ENCODE measurements at regions not wholly inside any gene's neighbourhood (a gene's known extent, or its start where the extent isn't known, plus 50 kb on each side); places are given as distances from the start of the nearest gene placed in this dataset.

DNA sequence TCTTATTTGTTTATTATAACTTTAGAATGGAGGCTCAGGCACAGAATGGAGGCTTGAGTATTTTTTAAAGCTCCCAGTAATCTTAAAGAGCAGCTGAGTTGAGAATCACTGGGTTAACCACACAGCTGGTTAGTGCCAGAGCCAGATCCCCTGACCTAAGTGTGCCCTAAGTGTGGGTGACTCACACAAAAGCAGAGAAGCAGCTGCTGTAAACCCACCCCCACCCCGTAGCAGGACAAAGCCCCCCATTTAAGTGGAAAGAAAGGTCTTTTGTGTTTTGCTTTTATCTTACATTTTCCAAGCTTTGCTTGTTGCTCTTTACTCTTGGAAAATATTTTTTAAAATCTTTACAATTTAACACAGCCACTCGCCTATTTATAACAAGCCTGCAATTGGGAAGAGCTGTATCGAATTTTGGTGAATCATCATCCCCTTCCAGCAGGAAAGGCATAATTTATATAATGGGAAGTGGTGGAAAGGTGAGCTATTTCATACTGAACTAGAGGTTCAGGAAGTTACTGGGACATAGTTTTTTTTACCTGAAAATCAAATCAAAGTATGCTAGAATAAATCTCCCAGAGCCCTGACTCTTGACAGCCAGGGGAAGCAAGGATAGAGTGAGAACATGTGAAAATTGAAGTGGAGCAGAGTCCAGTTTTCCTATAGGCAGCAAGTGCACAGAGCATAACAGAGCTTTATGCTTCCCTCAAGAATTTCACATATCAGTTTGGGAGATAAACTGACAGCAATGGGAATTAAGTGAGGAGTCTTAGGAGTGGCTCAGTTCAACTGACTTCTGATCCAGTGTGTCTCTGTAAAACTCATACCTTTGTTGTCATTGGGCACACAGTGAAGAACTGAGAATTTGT lies 405.7 kb downstream of the AASDHPPT start:
- DNase-seq (ENCODE audit: low read depth in 6 of 9, low spot score in 9 of 9) = no peak
- WGBS = 57% methylated on average over 3 of the region's 3 CpGs

DNA sequence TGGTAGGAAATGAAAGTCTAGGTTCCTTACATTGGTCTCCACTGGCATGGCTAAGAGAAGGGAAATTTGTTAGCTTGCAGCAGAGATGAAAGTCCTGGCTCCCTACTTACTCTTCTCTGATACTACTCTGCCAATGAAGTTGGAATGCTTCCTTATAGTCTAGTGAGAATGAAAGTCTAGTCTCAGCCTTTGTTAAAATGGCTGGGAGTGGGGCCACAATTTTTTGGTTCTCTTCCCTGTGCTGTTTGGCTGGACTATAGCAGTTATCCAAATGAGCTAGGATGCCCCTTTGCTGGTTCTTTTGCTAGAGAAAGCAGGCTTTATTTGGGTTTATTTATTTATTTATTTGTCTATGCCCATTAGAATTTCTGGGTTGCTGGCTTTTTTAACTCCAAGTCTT lies 414.3 kb downstream of the AASDHPPT start:
- DNase-seq (ENCODE audit: low read depth in 6 of 9, low spot score in 9 of 9) = no peak
- Histone ChIP-seq H3K27me3 (ENCODE audit: control insufficient read depth in 2 of 2, insufficient read depth in 1 of 2, low read length in 1 of 2) (no peaks in the 10 kb centered on the region), H3K36me3 (ENCODE audit: control insufficient read depth in 2 of 2, insufficient read depth in 2 of 2, low read length in 1 of 2) (no peaks in the 10 kb centered on the region), H3K4me1 (ENCODE audit: control insufficient read depth in 2 of 2, insufficient read depth in 2 of 2, low read length in 2 of 2) (no peaks in the 10 kb centered on the region), H3K9me3 (ENCODE audit: control insufficient read depth in 2 of 2, insufficient read depth in 1 of 2, low read length in 1 of 2) (no peaks in the 10 kb centered on the region), H3K4me3 (ENCODE audit: low read length in 2 of 2) (no peak overlapping the region), H3K27ac (ENCODE audit: low read depth in 1 of 2, low read length in 1 of 2) (no peak overlapping the region)

More for the DNA sequence above, 405.7 kb downstream of the AASDHPPT start:
- Histone ChIP-seq H3K4me3 (ENCODE audit: low read length in 2 of 2) (no peak overlapping the region), H3K36me3 (ENCODE audit: control insufficient read depth in 2 of 2, insufficient read depth in 2 of 2, low read length in 1 of 2) (no peaks in the 10 kb centered on the region), H3K9me3 (ENCODE audit: control insufficient read depth in 2 of 2, insufficient read depth in 1 of 2, low read length in 1 of 2) (no peaks in the 10 kb centered on the region), H3K4me1 (ENCODE audit: control insufficient read depth in 2 of 2, insufficient read depth in 2 of 2, low read length in 2 of 2) (no peaks in the 10 kb centered on the region), H3K27ac (ENCODE audit: low read depth in 1 of 2, low read length in 1 of 2) (no peak overlapping the region), H3K27me3 (ENCODE audit: control insufficient read depth in 2 of 2, insufficient read depth in 1 of 2, low read length in 1 of 2) (no peaks in the 10 kb centered on the region)

DNA sequence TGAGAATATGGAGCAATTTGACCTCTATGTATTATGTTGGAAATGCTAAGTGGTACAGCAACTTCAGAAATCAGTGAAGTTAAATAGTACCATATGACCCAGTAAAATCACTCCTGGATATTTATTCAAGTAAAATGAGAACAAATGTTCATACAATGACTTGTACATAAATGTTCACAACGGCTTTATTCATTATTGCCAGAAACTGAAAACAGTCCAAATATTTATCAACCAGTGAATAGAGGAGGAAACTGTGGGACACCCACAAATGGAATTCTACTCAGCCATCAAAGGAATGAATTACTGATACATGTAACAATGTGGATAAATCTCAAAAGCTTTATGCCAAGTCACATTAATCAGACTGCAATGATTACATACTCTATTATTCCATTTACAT lies 416.3 kb downstream of the AASDHPPT start:
- 91% methylated on average over 1 of the region's 1 CpG for WGBS
- DNase-seq (ENCODE audit: low read depth in 6 of 9, low spot score in 9 of 9) = no peak
- H3K27ac ChIP-seq (ENCODE audit: low read depth in 1 of 2, low read length in 1 of 2) = no peak overlapping the region
- no peaks in the 10 kb centered on the region for H3K27me3 ChIP-seq (ENCODE audit: control insufficient read depth in 2 of 2, insufficient read depth in 1 of 2, low read length in 1 of 2)
- H3K36me3 ChIP-seq (ENCODE audit: control insufficient read depth in 2 of 2, insufficient read depth in 2 of 2, low read length in 1 of 2) = no peaks in the 10 kb centered on the region
- H3K4me1 ChIP-seq (ENCODE audit: control insufficient read depth in 2 of 2, insufficient read depth in 2 of 2, low read length in 2 of 2) = no peaks in the 10 kb centered on the region
- H3K9me3 ChIP-seq (ENCODE audit: control insufficient read depth in 2 of 2, insufficient read depth in 1 of 2, low read length in 1 of 2) = no peaks in the 10 kb centered on the region
- H3K4me3 ChIP-seq (ENCODE audit: low read length in 2 of 2) = no peak overlapping the region

DNA sequence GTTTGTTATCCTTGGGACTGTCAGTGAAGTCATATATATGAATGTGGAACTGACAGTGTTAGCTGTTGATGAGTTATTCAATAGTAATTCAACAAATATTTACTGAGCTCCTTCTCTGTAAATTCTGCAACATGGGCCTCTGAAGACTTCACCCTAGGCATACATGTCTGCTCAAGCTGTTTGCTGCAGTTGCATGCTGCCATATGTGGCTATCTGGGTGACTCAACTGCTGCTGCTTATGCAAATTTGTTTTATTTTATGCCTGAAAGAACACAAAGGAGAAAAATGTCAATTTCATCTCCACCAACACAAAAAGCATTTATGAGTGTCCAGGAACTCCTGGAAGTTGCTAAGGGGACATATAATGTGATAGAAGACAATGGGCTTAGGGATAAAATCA lies 417.6 kb downstream of the AASDHPPT start:
- Histone ChIP-seq H3K36me3 (ENCODE audit: control insufficient read depth in 2 of 2, insufficient read depth in 2 of 2, low read length in 1 of 2) (no peaks in the 10 kb centered on the region), H3K4me1 (ENCODE audit: control insufficient read depth in 2 of 2, insufficient read depth in 2 of 2, low read length in 2 of 2) (no peaks in the 10 kb centered on the region), H3K27me3 (ENCODE audit: control insufficient read depth in 2 of 2, insufficient read depth in 1 of 2, low read length in 1 of 2) (no peaks in the 10 kb centered on the region), H3K27ac (ENCODE audit: low read depth in 1 of 2, low read length in 1 of 2) (no peak overlapping the region), H3K9me3 (ENCODE audit: control insufficient read depth in 2 of 2, insufficient read depth in 1 of 2, low read length in 1 of 2) (no peaks in the 10 kb centered on the region), H3K4me3 (ENCODE audit: low read length in 2 of 2) (no peak overlapping the region)
- no peak for DNase-seq (ENCODE audit: low read depth in 6 of 9, low spot score in 9 of 9)

DNA sequence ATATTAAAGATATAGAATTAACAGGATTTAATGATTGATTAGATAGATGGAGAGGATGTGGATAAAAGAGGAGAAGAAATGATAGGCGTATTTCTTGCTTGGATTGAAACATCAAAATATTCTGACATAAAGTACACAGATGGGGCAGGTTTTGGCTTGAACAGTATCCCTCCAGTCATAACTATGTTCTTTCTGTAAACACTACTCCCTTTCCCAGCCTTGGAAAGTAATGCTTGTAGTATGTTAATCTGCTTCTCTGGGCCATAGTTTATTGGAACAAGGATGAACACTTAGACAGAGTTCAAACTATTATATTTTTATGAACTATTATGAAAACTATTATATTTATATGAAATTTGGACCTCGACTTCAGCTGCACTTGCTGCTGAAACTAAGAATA lies 419.2 kb downstream of the AASDHPPT start:
- Histone ChIP-seq H3K4me3 (ENCODE audit: low read length in 2 of 2) (no peak overlapping the region), H3K27ac (ENCODE audit: low read depth in 1 of 2, low read length in 1 of 2) (no peak overlapping the region), H3K36me3 (ENCODE audit: control insufficient read depth in 2 of 2, insufficient read depth in 2 of 2, low read length in 1 of 2) (no peaks in the 10 kb centered on the region), H3K4me1 (ENCODE audit: control insufficient read depth in 2 of 2, insufficient read depth in 2 of 2, low read length in 2 of 2) (no peaks in the 10 kb centered on the region), H3K27me3 (ENCODE audit: control insufficient read depth in 2 of 2, insufficient read depth in 1 of 2, low read length in 1 of 2) (no peaks in the 10 kb centered on the region), H3K9me3 (ENCODE audit: control insufficient read depth in 2 of 2, insufficient read depth in 1 of 2, low read length in 1 of 2) (no peaks in the 10 kb centered on the region)
- no peak for DNase-seq (ENCODE audit: low read depth in 6 of 9, low spot score in 9 of 9)
- WGBS = 88% methylated on average over 2 of the region's 2 CpGs

DNA sequence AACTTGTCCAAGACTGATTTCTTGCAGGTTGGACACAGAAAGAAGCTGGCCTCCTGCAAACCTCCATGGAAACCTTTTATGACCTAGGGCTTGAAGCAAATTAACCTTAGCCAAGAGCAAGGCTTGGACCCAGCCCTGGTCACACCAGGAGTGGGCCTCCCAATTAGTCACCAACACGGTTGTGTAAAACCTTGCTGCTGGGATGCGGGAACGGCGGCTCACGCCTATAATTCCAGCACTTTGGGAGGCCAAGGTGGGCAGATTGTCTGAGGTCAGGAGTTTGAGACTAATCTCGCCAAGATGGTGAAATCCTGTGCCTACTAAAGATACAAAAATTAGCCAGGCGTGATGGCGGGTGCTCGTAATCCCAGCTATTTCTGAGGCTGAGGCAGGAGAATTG lies 419.9 kb downstream of the AASDHPPT start:
- 96% methylated on average over 9 of the region's 9 CpGs for WGBS
- H3K36me3 ChIP-seq (ENCODE audit: control insufficient read depth in 2 of 2, insufficient read depth in 2 of 2, low read length in 1 of 2) = no peaks in the 10 kb centered on the region
- H3K27ac ChIP-seq (ENCODE audit: low read depth in 1 of 2, low read length in 1 of 2) = no peak overlapping the region
- no peaks in the 10 kb centered on the region for H3K4me1 ChIP-seq (ENCODE audit: control insufficient read depth in 2 of 2, insufficient read depth in 2 of 2, low read length in 2 of 2)
- H3K9me3 ChIP-seq (ENCODE audit: control insufficient read depth in 2 of 2, insufficient read depth in 1 of 2, low read length in 1 of 2) = no peaks in the 10 kb centered on the region
- DNase-seq (ENCODE audit: low read depth in 6 of 9, low spot score in 9 of 9) = no peak
- H3K4me3 ChIP-seq (ENCODE audit: low read length in 2 of 2) = no peak overlapping the region
- H3K27me3 ChIP-seq (ENCODE audit: control insufficient read depth in 2 of 2, insufficient read depth in 1 of 2, low read length in 1 of 2) = no peaks in the 10 kb centered on the region

DNA sequence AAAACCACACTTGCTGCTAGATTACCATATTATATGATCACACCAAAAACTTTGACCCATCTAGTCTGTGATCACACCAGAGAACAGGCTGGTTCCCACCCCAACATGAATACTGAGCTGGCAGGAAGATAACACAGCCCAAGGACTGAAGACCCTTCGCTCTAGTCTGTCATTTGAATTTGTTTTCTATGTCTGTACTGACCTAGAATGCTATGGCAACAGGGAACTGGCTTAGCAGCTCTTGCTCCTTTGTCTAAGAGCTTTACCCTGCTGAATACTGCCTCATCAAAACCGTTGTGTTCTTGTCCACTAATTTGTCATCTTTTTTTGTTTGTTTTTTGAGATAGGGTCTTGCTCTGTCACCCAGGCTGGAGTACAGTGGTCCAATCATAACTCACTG lies 420.4 kb downstream of the AASDHPPT start:
- no peak for DNase-seq (ENCODE audit: low read depth in 6 of 9, low spot score in 9 of 9)

DNA sequence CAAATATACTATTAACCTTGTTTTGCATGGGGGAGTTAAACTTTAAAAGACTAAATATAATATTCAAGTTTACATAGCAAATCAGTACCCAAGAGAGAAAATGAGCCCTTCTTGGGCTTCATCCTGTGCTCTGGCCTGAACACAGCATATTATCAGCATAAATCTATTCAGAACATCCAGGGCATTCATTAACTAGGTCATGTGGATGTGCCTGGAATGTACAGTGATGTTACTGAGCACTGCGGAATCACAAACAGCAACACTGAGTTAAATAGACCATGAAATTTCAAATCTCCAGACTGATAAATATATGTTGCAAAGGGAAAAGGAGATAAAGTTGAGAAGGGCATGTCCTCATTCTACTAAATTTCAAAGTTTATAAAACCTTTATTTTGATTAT lies 426.4 kb downstream of the AASDHPPT start:
- no peaks in the 10 kb centered on the region for H3K36me3 ChIP-seq (ENCODE audit: control insufficient read depth in 2 of 2, insufficient read depth in 2 of 2, low read length in 1 of 2)
- no peak for DNase-seq (ENCODE audit: low read depth in 6 of 9, low spot score in 9 of 9)
- no peak overlapping the region for H3K27ac ChIP-seq (ENCODE audit: low read depth in 1 of 2, low read length in 1 of 2)
- H3K4me1 ChIP-seq (ENCODE audit: control insufficient read depth in 2 of 2, insufficient read depth in 2 of 2, low read length in 2 of 2) = no peaks in the 10 kb centered on the region
- H3K27me3 ChIP-seq (ENCODE audit: control insufficient read depth in 2 of 2, insufficient read depth in 1 of 2, low read length in 1 of 2) = no peaks in the 10 kb centered on the region
- WGBS = 96% methylated on average over 1 of the region's 1 CpG
- H3K9me3 ChIP-seq (ENCODE audit: control insufficient read depth in 2 of 2, insufficient read depth in 1 of 2, low read length in 1 of 2) = no peaks in the 10 kb centered on the region
- H3K4me3 ChIP-seq (ENCODE audit: low read length in 2 of 2) = no peak overlapping the region

More for the DNA sequence above, 420.4 kb downstream of the AASDHPPT start:
- H3K9me3 ChIP-seq (ENCODE audit: control insufficient read depth in 2 of 2, insufficient read depth in 1 of 2, low read length in 1 of 2) = no peaks in the 10 kb centered on the region
- H3K27me3 ChIP-seq (ENCODE audit: control insufficient read depth in 2 of 2, insufficient read depth in 1 of 2, low read length in 1 of 2) = no peaks in the 10 kb centered on the region
- no peak overlapping the region for H3K4me3 ChIP-seq (ENCODE audit: low read length in 2 of 2)
- no peaks in the 10 kb centered on the region for H3K4me1 ChIP-seq (ENCODE audit: control insufficient read depth in 2 of 2, insufficient read depth in 2 of 2, low read length in 2 of 2)
- 67% methylated on average over 2 of the region's 2 CpGs for WGBS
- no peaks in the 10 kb centered on the region for H3K36me3 ChIP-seq (ENCODE audit: control insufficient read depth in 2 of 2, insufficient read depth in 2 of 2, low read length in 1 of 2)
- H3K27ac ChIP-seq (ENCODE audit: low read depth in 1 of 2, low read length in 1 of 2) = no peak overlapping the region

DNA sequence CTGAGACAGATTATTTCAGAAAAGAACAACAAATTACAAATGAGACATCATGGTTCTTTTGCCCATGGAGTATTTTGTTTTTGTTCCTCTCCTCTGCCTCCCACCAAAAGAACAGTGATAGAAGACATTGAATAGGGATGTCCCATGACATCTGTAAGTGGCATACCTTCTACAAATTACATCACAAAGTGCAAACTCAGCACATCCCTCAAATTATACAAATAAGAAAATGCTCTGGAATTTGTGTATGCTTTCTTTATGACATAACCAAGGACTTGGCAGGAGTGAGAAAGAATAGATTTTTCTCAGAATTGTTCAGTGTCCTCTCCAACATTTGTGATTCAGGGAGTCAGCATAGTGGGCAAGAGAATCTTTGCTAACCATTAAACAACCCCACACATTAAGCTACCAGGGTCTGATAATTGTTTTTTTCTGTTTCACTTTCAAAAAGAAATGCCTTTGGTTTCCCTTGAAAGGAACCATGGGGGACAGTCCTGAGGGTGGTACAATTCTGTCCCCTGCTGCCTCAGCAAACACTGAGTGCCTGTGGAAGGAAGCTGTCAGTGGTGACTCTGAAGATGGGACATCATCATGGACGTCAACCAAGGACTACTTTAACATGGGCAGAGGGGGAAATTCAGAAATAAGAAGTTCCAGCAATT lies 430.3 kb downstream of the AASDHPPT start:
- DNase-seq (ENCODE audit: low read depth in 6 of 9, low spot score in 9 of 9) = no peak
- no peaks in the 10 kb centered on the region for H3K36me3 ChIP-seq (ENCODE audit: control insufficient read depth in 2 of 2, insufficient read depth in 2 of 2, low read length in 1 of 2)
- H3K4me1 ChIP-seq (ENCODE audit: control insufficient read depth in 2 of 2, insufficient read depth in 2 of 2, low read length in 2 of 2) = no peaks in the 10 kb centered on the region
- H3K27ac ChIP-seq (ENCODE audit: low read depth in 1 of 2, low read length in 1 of 2) = no peak overlapping the region
- 62% methylated on average over 1 of the region's 1 CpG for WGBS
- H3K27me3 ChIP-seq (ENCODE audit: control insufficient read depth in 2 of 2, insufficient read depth in 1 of 2, low read length in 1 of 2) = no peaks in the 10 kb centered on the region
- H3K4me3 ChIP-seq (ENCODE audit: low read length in 2 of 2) = no peak overlapping the region
- no peaks in the 10 kb centered on the region for H3K9me3 ChIP-seq (ENCODE audit: control insufficient read depth in 2 of 2, insufficient read depth in 1 of 2, low read length in 1 of 2)
